OCI-LY7 (cell line): ENCODE measurements at regions not wholly inside any gene's neighbourhood (a gene's known extent, or its start where the extent isn't known, plus 50 kb on each side); places are given as distances from the start of the nearest gene placed in this dataset.

Experiments used
- CTCF ChIP-seq: fragments of 200-600 bp; sonication (generic); conservative IDR thresholded peaks from 2 replicates; pipeline ENCODE4 v1.5.1; 2014; ENCODE audit warnings: mild to moderate bottlenecking, antibody characterized with exemption, low read length, moderate library complexity, mixed read lengths
- EZH2phosphoT487 ChIP-seq: fragments of 200-600 bp; sonication (generic); IDR thresholded peaks from 2 replicates; pipeline ENCODE4 v1.6.1; 2018; ENCODE audit warnings: low read depth, borderline replicate concordance, mild to moderate bottlenecking, mixed run types, antibody characterized with exemption, low read length, moderate library complexity, mixed read lengths

- no peak for TF ChIP-seq CTCF
- TF ChIP-seq EZH2phosphoT487, result no peak
These were observed 2223.9 kb upstream of the ACO1 start for GRCh38 chr9:30160570-30160969.
